ENCODE measurements at regions not wholly inside any gene's neighbourhood (a gene's known extent, or its start where the extent isn't known, plus 50 kb on each side); places are given as distances from the start of the nearest gene placed in this dataset.

DNA sequence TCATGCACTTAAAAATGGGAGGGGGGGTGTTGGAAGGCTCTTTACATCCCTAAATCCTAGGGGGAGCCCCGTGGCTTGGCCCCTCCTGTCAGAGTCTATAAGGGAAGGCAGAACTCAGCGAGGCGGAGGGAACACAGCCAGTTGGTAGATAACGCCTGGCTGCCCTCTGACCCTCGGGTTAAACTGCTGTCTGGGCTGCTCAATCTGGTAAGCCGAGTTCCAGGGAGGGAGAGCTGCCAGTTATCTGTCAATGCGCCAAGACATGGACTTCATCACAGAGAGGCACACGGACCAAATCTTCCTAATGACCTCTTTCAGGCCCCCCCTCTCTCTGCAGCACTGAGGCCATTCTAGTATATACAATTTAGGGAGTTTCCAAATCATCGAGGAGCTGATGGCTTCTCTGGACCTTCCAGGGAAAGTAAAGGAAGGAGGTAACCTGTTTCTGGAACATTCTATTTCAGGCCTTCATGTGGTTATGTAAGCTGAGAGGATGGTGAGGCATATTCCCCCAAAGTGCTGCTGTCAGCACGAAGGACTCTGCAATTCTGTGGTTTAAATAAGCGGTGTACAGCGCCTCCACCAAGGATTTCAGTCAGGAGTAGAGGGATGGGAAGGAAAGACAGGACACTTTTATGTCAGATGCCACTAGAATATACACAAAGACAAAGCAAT is 349.0 kb downstream of the MCTP2 start:
- WGBS (ENCODE audit: low lambda C conversion rate): 24% methylated on average over 7 of the region's 12 CpGs

DNA sequence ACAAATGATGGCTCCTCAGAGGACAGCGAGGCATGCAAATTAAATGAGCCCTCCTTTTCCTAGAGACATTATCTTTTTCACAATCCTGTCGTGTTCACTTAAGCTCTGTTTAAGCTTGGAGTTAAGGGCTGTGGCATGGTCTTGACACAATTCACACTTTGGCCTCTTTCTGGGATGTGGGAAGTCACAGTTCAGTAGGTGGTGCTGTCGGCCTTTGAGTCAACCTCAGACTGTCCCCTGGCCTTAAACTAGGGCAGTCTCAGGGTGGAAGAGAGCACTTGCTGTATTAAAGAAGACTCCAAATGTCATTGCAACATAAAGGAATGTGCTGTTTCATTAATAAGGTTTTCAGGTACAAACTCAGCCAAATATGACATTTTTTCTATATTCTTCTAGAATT is 351.0 kb downstream of the MCTP2 start:
- no peaks in the 10 kb centered on the region for H3K4me1 ChIP-seq (ENCODE audit: insufficient read depth, low read length)
- no peak overlapping the region for H3K4me2 ChIP-seq (ENCODE audit: low read depth, low read length)
- no peak overlapping the region for H3K4me3 ChIP-seq (replicated peaks in 1 of 3; ENCODE audit: insufficient read depth in 1 of 3, low read depth in 2 of 3, low read length in 3 of 3)
- H3K27ac ChIP-seq (ENCODE audit: extremely low read length, insufficient read depth, low read length): no peak overlapping the region
- ATAC-seq (peak; percentile 96), DNase-seq (ENCODE audit: low spot score) (peak; percentile 7), FAIRE-seq (peak; percentile 23)
- no peaks in the 10 kb centered on the region for H3K36me3 ChIP-seq (replicated peaks in 1 of 2; ENCODE audit: control insufficient read depth in 1 of 2, insufficient read depth in 2 of 2, low read length in 2 of 2)
- H2AFZ ChIP-seq (ENCODE audit: low read length): no peak overlapping the region
- no peaks in the 10 kb centered on the region for H3K27me3 ChIP-seq (ENCODE audit: control insufficient read depth in 1 of 2, insufficient read depth in 2 of 2, low read length in 2 of 2)
- no peaks in the 10 kb centered on the region for H3K9me3 ChIP-seq (ENCODE audit: low read length)
- H3K79me2 ChIP-seq (ENCODE audit: insufficient read depth, low read length): no peaks in the 10 kb centered on the region
- TF ChIP-seq SMC3 (IDR thresholded peaks at IDR 0.05; ENCODE audit: low read length): peak; percentile 29; the same call in 1 of the 2 replicates
- TF ChIP-seq, protein P1, sequence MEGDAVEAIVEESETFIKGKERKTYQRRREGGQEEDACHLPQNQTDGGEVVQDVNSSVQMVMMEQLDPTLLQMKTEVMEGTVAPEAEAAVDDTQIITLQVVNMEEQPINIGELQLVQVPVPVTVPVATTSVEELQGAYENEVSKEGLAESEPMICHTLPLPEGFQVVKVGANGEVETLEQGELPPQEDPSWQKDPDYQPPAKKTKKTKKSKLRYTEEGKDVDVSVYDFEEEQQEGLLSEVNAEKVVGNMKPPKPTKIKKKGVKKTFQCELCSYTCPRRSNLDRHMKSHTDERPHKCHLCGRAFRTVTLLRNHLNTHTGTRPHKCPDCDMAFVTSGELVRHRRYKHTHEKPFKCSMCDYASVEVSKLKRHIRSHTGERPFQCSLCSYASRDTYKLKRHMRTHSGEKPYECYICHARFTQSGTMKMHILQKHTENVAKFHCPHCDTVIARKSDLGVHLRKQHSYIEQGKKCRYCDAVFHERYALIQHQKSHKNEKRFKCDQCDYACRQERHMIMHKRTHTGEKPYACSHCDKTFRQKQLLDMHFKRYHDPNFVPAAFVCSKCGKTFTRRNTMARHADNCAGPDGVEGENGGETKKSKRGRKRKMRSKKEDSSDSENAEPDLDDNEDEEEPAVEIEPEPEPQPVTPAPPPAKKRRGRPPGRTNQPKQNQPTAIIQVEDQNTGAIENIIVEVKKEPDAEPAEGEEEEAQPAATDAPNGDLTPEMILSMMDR (CRISPR knock-in tag; IDR thresholded peaks at IDR 0.05): peak; percentile 69
- TF ChIP-seq ZNF678 (CRISPR knock-in tag; IDR thresholded peaks at IDR 0.05): no peak
- TF ChIP-seq STAG1 (CRISPR knock-in tag; IDR thresholded peaks at IDR 0.05): peak; percentile 79
- no TSS peak for BruUV-seq (replicated peaks)
- no peak overlapping the region for H3K9ac ChIP-seq (ENCODE audit: insufficient read depth, low read depth, low read length)
- intact Hi-C loops (cut with micrococcal nuclease; ENCODE audit: unreplicated experiment) (no loop called here), in situ Hi-C loops (cut with HindIII; ENCODE audit: extremely low pct_ligation_motif_present, low pct_unique_long_range_greater_than_20kb) (no loop called here)
- H4K20me1 ChIP-seq (ENCODE audit: insufficient read depth, low read length): no peaks in the 10 kb centered on the region
- CTCF ChIA-PET (ENCODE audit: low intra/inter-chr PET ratio, low total read pairs): no interaction called here
- POLR2A ChIA-PET: no interaction called here
- 0% methylated on average over 2 of the region's 3 CpGs for WGBS (ENCODE audit: low lambda C conversion rate)

More for the DNA sequence above, 349.0 kb downstream of the MCTP2 start:
- Histone ChIP-seq H3K27me3 (ENCODE audit: control insufficient read depth in 1 of 2, insufficient read depth in 2 of 2, low read length in 2 of 2) (no peaks in the 10 kb centered on the region), H3K4me1 (ENCODE audit: insufficient read depth, low read length) (no peaks in the 10 kb centered on the region), H3K9ac (ENCODE audit: insufficient read depth, low read depth, low read length) (no peak overlapping the region), H3K27ac (ENCODE audit: extremely low read length, insufficient read depth, low read length) (no peak overlapping the region), H4K20me1 (ENCODE audit: insufficient read depth, low read length) (no peaks in the 10 kb centered on the region), H3K4me3 (replicated peaks in 1 of 3; ENCODE audit: insufficient read depth in 1 of 3, low read depth in 2 of 3, low read length in 3 of 3) (no peak overlapping the region), H3K79me2 (ENCODE audit: insufficient read depth, low read length) (no peaks in the 10 kb centered on the region), H3K4me2 (ENCODE audit: low read depth, low read length) (no peak overlapping the region), H3K9me3 (ENCODE audit: low read length) (no peaks in the 10 kb centered on the region), H3K36me3 (replicated peaks in 1 of 2; ENCODE audit: control insufficient read depth in 1 of 2, insufficient read depth in 2 of 2, low read length in 2 of 2) (no peaks in the 10 kb centered on the region), H2AFZ (ENCODE audit: low read length) (no peak overlapping the region)
- BruUV-seq (replicated peaks): no TSS peak
- no peak for FAIRE-seq
- in situ Hi-C loops (cut with HindIII; ENCODE audit: extremely low pct_ligation_motif_present, low pct_unique_long_range_greater_than_20kb): no loop called here
- POLR2A ChIA-PET: no interaction called here
- intact Hi-C loops (cut with micrococcal nuclease; ENCODE audit: unreplicated experiment): no loop called here
- TF ChIP-seq ZSCAN29 (CRISPR knock-in tag; conservative IDR thresholded peaks at IDR 0.05): no peak
- no peak for TF ChIP-seq ZSCAN31 (CRISPR knock-in tag; IDR thresholded peaks at IDR 0.05; ENCODE audit: low read depth)
- TF ChIP-seq SP4 (CRISPR knock-in tag; IDR thresholded peaks at IDR 0.05): no peak
- no peak for TF ChIP-seq ZNF225 (CRISPR knock-in tag; IDR thresholded peaks at IDR 0.05)
- TF ChIP-seq ZNF770 (CRISPR knock-in tag; IDR thresholded peaks at IDR 0.05): no peak
- TF ChIP-seq ZBTB42 (CRISPR knock-in tag; IDR thresholded peaks at IDR 0.05): no peak
- DNase-seq (ENCODE audit: low spot score): no peak
- CTCF ChIA-PET (ENCODE audit: low intra/inter-chr PET ratio, low total read pairs): no interaction called here
- no peak for ATAC-seq
